Gastrocnemius medialis (tissue), 4 donors: ENCODE measurements at regions not wholly inside any gene's neighbourhood (a gene's known extent, or its start where the extent isn't known, plus 50 kb on each side); places are given as distances from the start of the nearest gene placed in this dataset.
"Not testable (repeated sequence)": the region's sequence is repeated elsewhere in the genome, so short reads cannot be mapped to it uniquely, and the experiment has no call there.

Experiments
- ATAC-seq, 2 donors: fragments of 150-250 bp; one replicate each; pipeline ENCODE4 v1.9.1; 2016
- DNase-seq, 2 donors: peaks; one replicate each; pipeline ENCODE4 v3.0.0-alpha.2; 2019
- H3K27ac ChIP-seq, 4 donors: fragments of 200-600 bp; sonication (generic); 1 replicate in 1 of 4; 2 replicates in 3 of 4; pipeline ENCODE4 v1.5.1; 2016 to 2018; ENCODE audit warnings: mild to moderate bottlenecking in 2 of 4, moderate library complexity in 1 of 4
- H3K27me3 ChIP-seq, 3 donors: fragments of 200-600 bp; sonication (generic) in 2 of 3; 1 replicate in 1 of 3; 2 replicates in 2 of 3; pipeline versions ENCODE4 v1.5.1 to v1.6.0; 2016 to 2019; ENCODE audit warnings: mild to moderate bottlenecking in 1 of 3, moderate library complexity in 1 of 3
- H3K36me3 ChIP-seq, 2 donors: fragments of 200-600 bp; sonication (generic) in 1 of 2; one replicate each; pipeline ENCODE4 v1.5.1; 2017 to 2018
- H3K4me1 ChIP-seq, 2 donors: fragments of 200-600 bp; sonication (generic) in 1 of 2; one replicate each; pipeline ENCODE4 v1.5.1; 2016 to 2017; ENCODE audit warnings: mild to moderate bottlenecking in 2 of 2
- H3K4me3 ChIP-seq, 4 donors: fragments of 200-600 bp; sonication (generic) in 3 of 4; 1 replicate in 1 of 4; 2 replicates in 3 of 4; pipeline ENCODE4 v1.5.1; 2016 to 2019; ENCODE audit warnings: mild to moderate bottlenecking in 2 of 4
- H3K9me3 ChIP-seq, 3 donors: fragments of 200-600 bp; sonication (generic) in 2 of 3; 1 replicate in 1 of 3; 2 replicates in 2 of 3; pipeline ENCODE4 v1.5.1; 2016 to 2019
- POLR2A ChIP-seq, 2 donors: fragments of 450-650 bp; IDR thresholded peaks; one replicate each; pipeline ENCODE4 v1.6.1; 2017; ENCODE audit warnings: antibody characterized with exemption in 2 of 2, mild to moderate bottlenecking in 2 of 2, moderate library complexity in 2 of 2
- in situ Hi-C, 4 donors: fragments of 200-750 bp; cut with MboI; loops; one replicate each; pipeline versions ENCODE4 v1.15.0 to v1.8.0; 2017; ENCODE audit warnings: low sequenced_read_pairs in 4 of 4
- intact Hi-C: fragments of 100-400 bp; cut with DNase I; formaldehyde crosslinking; loops from one replicate; pipeline ENCODE4 v1.15.1; 2023; ENCODE audit warnings: low total_unique reads
- TF ChIP-seq, protein P1 (sequence below), 5 experiments: fragments of 450-650 bp in 3 of 5; fragments of 200-600 bp in 2 of 5; sonication (generic) in 2 of 5; IDR thresholded peaks in 4 of 5; conservative IDR thresholded peaks in 1 of 5; 1 replicate in 4 of 5; 2 replicates in 1 of 5; pipeline ENCODE4 v1.5.1; 2016 to 2019; ENCODE audit warnings: antibody characterized with exemption in 5 of 5, mild to moderate bottlenecking in 3 of 5, moderate library complexity in 3 of 5

GRCh38 chr3:26236531-26236930 lies 386.0 kb upstream of the LRRC3B start:
- Histone ChIP-seq H3K4me3 (no peak overlapping the region), H3K9me3 (no peaks in the 10 kb centered on the region), H3K4me1 (no peaks in the 10 kb centered on the region), H3K27me3 (no peaks in the 10 kb centered on the region), H3K27ac (peak overlapping the region in 1 of 4 donors; percentile 21), H3K36me3 (no peaks in the 10 kb centered on the region)
- intact Hi-C loops, result loop anchor here (10.0 kb wide), 1 partner anchor 572 kb away; the partner anchor contains the start of gene TOP2B
- ATAC-seq, result no peak
- TF ChIP-seq POLR2A (IDR thresholded peaks at IDR 0.05), result no peak
- TF ChIP-seq, protein P1, sequence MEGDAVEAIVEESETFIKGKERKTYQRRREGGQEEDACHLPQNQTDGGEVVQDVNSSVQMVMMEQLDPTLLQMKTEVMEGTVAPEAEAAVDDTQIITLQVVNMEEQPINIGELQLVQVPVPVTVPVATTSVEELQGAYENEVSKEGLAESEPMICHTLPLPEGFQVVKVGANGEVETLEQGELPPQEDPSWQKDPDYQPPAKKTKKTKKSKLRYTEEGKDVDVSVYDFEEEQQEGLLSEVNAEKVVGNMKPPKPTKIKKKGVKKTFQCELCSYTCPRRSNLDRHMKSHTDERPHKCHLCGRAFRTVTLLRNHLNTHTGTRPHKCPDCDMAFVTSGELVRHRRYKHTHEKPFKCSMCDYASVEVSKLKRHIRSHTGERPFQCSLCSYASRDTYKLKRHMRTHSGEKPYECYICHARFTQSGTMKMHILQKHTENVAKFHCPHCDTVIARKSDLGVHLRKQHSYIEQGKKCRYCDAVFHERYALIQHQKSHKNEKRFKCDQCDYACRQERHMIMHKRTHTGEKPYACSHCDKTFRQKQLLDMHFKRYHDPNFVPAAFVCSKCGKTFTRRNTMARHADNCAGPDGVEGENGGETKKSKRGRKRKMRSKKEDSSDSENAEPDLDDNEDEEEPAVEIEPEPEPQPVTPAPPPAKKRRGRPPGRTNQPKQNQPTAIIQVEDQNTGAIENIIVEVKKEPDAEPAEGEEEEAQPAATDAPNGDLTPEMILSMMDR (IDR thresholded peaks at IDR 0.05 in 4 of 5, conservative IDR thresholded peaks at IDR 0.05 in 1 of 5), result no peak
- DNase-seq, result no peak
- in situ Hi-C loops, result no loop called here

- H3K4me3 ChIP-seq, result no peak overlapping the region
- H3K36me3 ChIP-seq, result no peaks in the 10 kb centered on the region
- H3K9me3 ChIP-seq, result no peaks in the 10 kb centered on the region
- DNase-seq (no peak), ATAC-seq (peak in 1 of 2 donors; percentile 36)
- intact Hi-C loops (loop anchor here (10.0 kb wide), 1 partner anchor 572 kb away; the partner anchor contains the start of gene TOP2B), in situ Hi-C loops (no loop called here)
- H3K27me3 ChIP-seq, result no peaks in the 10 kb centered on the region
- H3K27ac ChIP-seq, result peak overlapping the region in 1 of 4 donors; percentile 21
- TF ChIP-seq, protein P1 (IDR thresholded peaks at IDR 0.05 in 4 of 5, conservative IDR thresholded peaks at IDR 0.05 in 1 of 5), result no peak
- TF ChIP-seq POLR2A (IDR thresholded peaks at IDR 0.05), result no peak
- no peaks in the 10 kb centered on the region for H3K4me1 ChIP-seq
Observed at GRCh38 chr3:26237036-26237682, 385.4 kb upstream of the LRRC3B start.

DNA sequence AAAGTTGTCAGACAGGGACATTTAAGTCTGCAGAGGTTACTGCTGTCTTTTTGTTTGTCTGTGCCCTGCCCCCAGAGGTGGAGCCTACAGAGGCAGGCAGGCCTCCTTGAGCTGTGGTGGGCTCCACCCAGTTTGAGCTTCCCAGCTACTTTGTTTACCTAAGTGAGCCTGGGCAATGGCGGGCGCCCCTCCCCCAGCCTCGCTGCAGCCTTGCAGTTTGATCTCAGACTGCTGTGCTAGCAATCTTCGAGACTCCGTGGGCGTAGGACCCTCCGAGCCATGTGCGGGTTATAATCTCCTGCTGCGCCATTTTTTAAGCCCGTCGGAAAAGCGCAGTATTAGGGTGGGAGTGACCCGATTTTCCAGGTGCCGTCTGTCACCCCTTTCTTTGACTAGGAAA lies 378.0 kb upstream of the LRRC3B start:
- ATAC-seq, H3K9me3 ChIP-seq, H3K36me3 ChIP-seq, H3K27ac ChIP-seq, in situ Hi-C loops, H3K4me1 ChIP-seq, H3K27me3 ChIP-seq, DNase-seq, H3K4me3 ChIP-seq, intact Hi-C loops: not testable (repeated sequence)

- Histone ChIP-seq H3K4me3 (no peak overlapping the region), H3K27ac (no peak overlapping the region), H3K4me1 (no peaks in the 10 kb centered on the region), H3K36me3 (no peaks in the 10 kb centered on the region), H3K27me3 (no peaks in the 10 kb centered on the region), H3K9me3 (no peaks in the 10 kb centered on the region)
- intact Hi-C loops (no loop called here), in situ Hi-C loops (no loop called here)
- DNase-seq, result no peak
- TF ChIP-seq POLR2A (IDR thresholded peaks at IDR 0.05), result no peak
- TF ChIP-seq, protein P1 (IDR thresholded peaks at IDR 0.05 in 4 of 5, conservative IDR thresholded peaks at IDR 0.05 in 1 of 5), result no peak
- no peak for ATAC-seq
Observed at GRCh38 chr3:26245236-26245635, 377.3 kb upstream of the LRRC3B start.

- ATAC-seq, result no peak
- H3K4me3 ChIP-seq, result no peak overlapping the region
- H3K27me3 ChIP-seq, result no peaks in the 10 kb centered on the region
- H3K36me3 ChIP-seq, result no peaks in the 10 kb centered on the region
- no peak for DNase-seq
- TF ChIP-seq, protein P1 (IDR thresholded peaks at IDR 0.05 in 4 of 5, conservative IDR thresholded peaks at IDR 0.05 in 1 of 5), result no peak
- TF ChIP-seq POLR2A (IDR thresholded peaks at IDR 0.05), result no peak
- H3K4me1 ChIP-seq, result no peaks in the 10 kb centered on the region
- no peak overlapping the region for H3K27ac ChIP-seq
- in situ Hi-C loops (no loop called here), intact Hi-C loops (no loop called here)
- no peaks in the 10 kb centered on the region for H3K9me3 ChIP-seq
Observed at GRCh38 chr3:26246901-26247300, 375.7 kb upstream of the LRRC3B start.
